ENCODE measurements at regions not wholly inside any gene's neighbourhood (a gene's known extent, or its start where the extent isn't known, plus 50 kb on each side); places are given as distances from the start of the nearest gene placed in this dataset.

DNA sequence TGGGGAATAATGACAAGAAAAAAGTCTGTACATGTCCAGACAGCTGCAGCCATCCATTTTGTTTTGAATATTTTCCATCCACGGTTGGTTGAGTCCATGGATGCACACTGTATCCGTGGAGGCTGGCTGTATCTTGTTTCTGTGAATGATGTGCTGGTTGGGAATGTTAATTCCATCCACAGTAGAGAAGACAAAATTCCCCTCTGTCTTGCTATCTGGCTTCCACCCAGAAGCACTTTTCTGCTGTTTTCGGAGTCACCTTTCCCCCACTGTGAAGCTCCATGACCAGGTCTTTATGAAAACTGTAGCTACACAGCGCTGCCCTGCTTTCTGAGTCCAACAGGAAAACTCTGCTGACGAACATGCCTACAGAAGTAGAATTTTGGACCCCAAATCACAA lies 122.3 kb downstream of the HRH4 start:
- H3K9ac ChIP-seq (replicated peaks in 1 of 4; ENCODE audit: extremely low read depth in 1 of 4, low read depth in 3 of 4, low read length in 3 of 4): no peak overlapping the region
- no peaks in the 10 kb centered on the region for H3K36me3 ChIP-seq (ENCODE audit: control insufficient read depth in 2 of 4, insufficient read depth in 4 of 4, low read length in 3 of 4)
- no peak overlapping the region for H3K4me2 ChIP-seq (ENCODE audit: insufficient read depth in 1 of 2, low read depth in 2 of 2, low read length in 2 of 2)
- H4K91ac ChIP-seq (replicated peaks; ENCODE audit: insufficient read length, low read length): no peak overlapping the region
- ChIA-PET POLR2A (ENCODE audit: partially characterized antibody) (no interaction called here), CTCF (ENCODE audit: partially characterized antibody) (interaction anchor here (0.7 kb wide), 1 partner anchor 39 kb away, joined by 4 read pairs; no protein-coding TSS in a partner anchor)
- H3K23me2 ChIP-seq (ENCODE audit: low read depth, low read length): no peaks in the 10 kb centered on the region
- H3K56ac ChIP-seq (replicated peaks; ENCODE audit: insufficient read length, low read depth, low read length): no peak overlapping the region
- no peak overlapping the region for H2AK5ac ChIP-seq (ENCODE audit: low read depth, low read length)
- H2BK5ac ChIP-seq (ENCODE audit: low read depth, low read length): no peak overlapping the region
- no peak overlapping the region for H2BK15ac ChIP-seq (ENCODE audit: low read length)
- H3K23ac ChIP-seq (ENCODE audit: insufficient read length): no peak overlapping the region
- H3K79me1 ChIP-seq (ENCODE audit: low read depth, low read length): no peaks in the 10 kb centered on the region
- H4K20me1 ChIP-seq (replicated peaks in 1 of 2; ENCODE audit: control insufficient read depth in 1 of 2, insufficient read depth in 2 of 2, low read length in 2 of 2): no peaks in the 10 kb centered on the region
- no peaks in the 10 kb centered on the region for H3K27me3 ChIP-seq (replicated peaks in 1 of 4; ENCODE audit: control insufficient read depth in 3 of 4, extremely low read depth in 1 of 4, insufficient read depth in 3 of 4, low read length in 3 of 4)
- H3K14ac ChIP-seq (ENCODE audit: insufficient read length): no peak overlapping the region
- H2AFZ ChIP-seq (ENCODE audit: low read length): no peak overlapping the region
- H3K27ac ChIP-seq (ENCODE audit: low read depth, low read length): no peak overlapping the region
- no peak overlapping the region for H2BK120ac ChIP-seq (replicated peaks; ENCODE audit: low read depth, low read length)
- no peak overlapping the region for H4K8ac ChIP-seq (ENCODE audit: extremely low read depth, insufficient read depth, low read length)
- DNase-seq (ENCODE audit: low read depth in 1 of 2, low spot score in 2 of 2) (no peak), FAIRE-seq (no peak)
- H3K79me2 ChIP-seq (ENCODE audit: control insufficient read depth in 1 of 2, insufficient read depth in 2 of 2, low read length in 2 of 2): no peaks in the 10 kb centered on the region
- H3K4ac ChIP-seq (replicated peaks; ENCODE audit: insufficient read length, low read depth, low read length): no peak overlapping the region
- no peak overlapping the region for H2BK20ac ChIP-seq (ENCODE audit: low read length)
- H3K9me3 ChIP-seq (ENCODE audit: insufficient read depth in 2 of 2, low read depth in 1 of 2, low read length in 1 of 2): no peaks in the 10 kb centered on the region
- H3K4me3 ChIP-seq (ENCODE audit: extremely low read depth in 1 of 4, insufficient read depth in 2 of 4, low read depth in 3 of 4, low read length in 4 of 4): no peak overlapping the region
- no peak overlapping the region for H2BK12ac ChIP-seq (ENCODE audit: low read depth, low read length)
- H4K5ac ChIP-seq (ENCODE audit: insufficient read length, low read depth, low read length): no peak overlapping the region
- no peak overlapping the region for H3K18ac ChIP-seq (ENCODE audit: extremely low read depth, low read length)
- peaks cover 4 to 16% (median 15%) of the 10 kb centered on the region in 4 experiments; a peak in 6 of 7 replicates for H3K4me1 ChIP-seq (replicated peaks in 1 of 4; ENCODE audit: control insufficient read depth in 3 of 4, insufficient read depth in 4 of 4, low read length in 3 of 4)
- 89% methylated on average over 5 of the region's 5 CpGs; no CpG with 5 or more reads in 1 of the 2 experiments for WGBS, 2 experiments (ENCODE audit: extremely low coverage in 1 of 2, insufficient coverage in 1 of 2, insufficient read length in 1 of 2, insufficient replicate concordance in 2 of 2, low coverage in 1 of 2, low lambda C conversion rate in 2 of 2, missing lambda C conversion rate in 1 of 2)
- no peak for TF ChIP-seq TAF1 (IDR thresholded peaks at IDR 0.05; ENCODE audit: low read depth, low read length)
- no peak for TF ChIP-seq SP4 (IDR thresholded peaks at IDR 0.05; ENCODE audit: low read length)
